Caki2 (cell line): ENCODE measurements at regions not wholly inside any gene's neighbourhood (a gene's known extent, or its start where the extent isn't known, plus 50 kb on each side); places are given as distances from the start of the nearest gene placed in this dataset.

Experiments
- DNase-seq: peaks from one replicate; pipeline ENCODE4 v3.0.0-alpha.2; 2015; ENCODE audit warnings: low read depth
- in situ Hi-C: cut with HindIII; loops from 2 replicates; pipeline ENCODE4 v1.10.0; 2016; ENCODE audit warnings: low sequenced_read_pairs, low pct_unique_long_range_greater_than_20kb, mixed read lengths

GRCh38 chr6:113627480-113627879 is 229.7 kb upstream of the MARCKS start:
- DNase-seq: no peak
- in situ Hi-C loops: no loop called here

- in situ Hi-C loops: no loop called here
- no peak for DNase-seq
Observed at GRCh38 chr6:113629256-113629655, 227.9 kb upstream of the MARCKS start.

GRCh38 chr6:113629975-113630737 is 227.0 kb upstream of the MARCKS start:
- no peak for DNase-seq
- in situ Hi-C loops: no loop called here

GRCh38 chr6:113630738-113631535 is 226.2 kb upstream of the MARCKS start:
- peak; percentile 68 for DNase-seq
- in situ Hi-C loops: no loop called here

- no peak for DNase-seq
- in situ Hi-C loops: no loop called here
Observed at GRCh38 chr6:113631666-113632065, 225.5 kb upstream of the MARCKS start.

- in situ Hi-C loops: no loop called here
- DNase-seq: peak; percentile 93
Observed at GRCh38 chr6:113632220-113632864, 224.8 kb upstream of the MARCKS start.

- DNase-seq: no peak
- in situ Hi-C loops: no loop called here
Observed at GRCh38 chr6:113633638-113634037, 223.5 kb upstream of the MARCKS start.

GRCh38 chr6:113634352-113635163 is 222.6 kb upstream of the MARCKS start:
- DNase-seq: no peak
- in situ Hi-C loops: no loop called here

- in situ Hi-C loops: no loop called here
- DNase-seq: no peak
Observed at GRCh38 chr6:113635222-113635986, 221.7 kb upstream of the MARCKS start.

GRCh38 chr6:113636357-113636824 is 220.8 kb upstream of the MARCKS start:
- peak; percentile 76 for DNase-seq
- in situ Hi-C loops: no loop called here

- in situ Hi-C loops: no loop called here
Observed at GRCh38 chr6:113640051-113640450, 217.1 kb upstream of the MARCKS start.

GRCh38 chr6:113642001-113642713 is 215.0 kb upstream of the MARCKS start:
- in situ Hi-C loops: no loop called here
- no peak for DNase-seq

More at GRCh38 chr6:113640051-113640450, 217.1 kb upstream of the MARCKS start:
- DNase-seq: no peak

GRCh38 chr6:113642714-113643406 is 214.3 kb upstream of the MARCKS start:
- DNase-seq: peak; percentile 62
- in situ Hi-C loops: no loop called here

GRCh38 chr6:113643407-113643770 is 213.8 kb upstream of the MARCKS start:
- in situ Hi-C loops: no loop called here
- no peak for DNase-seq

GRCh38 chr6:113644861-113645575 is 212.1 kb upstream of the MARCKS start:
- in situ Hi-C loops: no loop called here
- DNase-seq: peak; percentile 72

- DNase-seq: peak; percentile 75
- in situ Hi-C loops: no loop called here
Observed at GRCh38 chr6:113645576-113645970, 211.6 kb upstream of the MARCKS start.
